Coronary artery (tissue), 2 donors: ENCODE measurements at regions not wholly inside any gene's neighbourhood (a gene's known extent, or its start where the extent isn't known, plus 50 kb on each side); places are given as distances from the start of the nearest gene placed in this dataset.
"Not testable (repeated sequence)": the region's sequence is repeated elsewhere in the genome, so short reads cannot be mapped to it uniquely, and the experiment has no call there.

Source experiments
- DNase-seq: peaks from one replicate; pipeline ENCODE4 v3.0.0-alpha.2; 2017; ENCODE audit warnings: low spot score
- H3K27ac ChIP-seq, 2 donors: fragments of 200-600 bp; sonication (generic); one replicate each; pipeline ENCODE4 v1.5.1; 2016 to 2019
- H3K4me3 ChIP-seq: fragments of 200-600 bp; sonication (generic); 2 replicates; pipeline ENCODE4 v1.5.1; 2016; ENCODE audit warnings: mild to moderate bottlenecking, moderate library complexity
- TF ChIP-seq, protein P1 (sequence below): fragments of 200-600 bp; sonication (generic); IDR thresholded peaks from one replicate; pipeline ENCODE4 v1.5.1; 2019; ENCODE audit warnings: antibody characterized with exemption

DNA sequence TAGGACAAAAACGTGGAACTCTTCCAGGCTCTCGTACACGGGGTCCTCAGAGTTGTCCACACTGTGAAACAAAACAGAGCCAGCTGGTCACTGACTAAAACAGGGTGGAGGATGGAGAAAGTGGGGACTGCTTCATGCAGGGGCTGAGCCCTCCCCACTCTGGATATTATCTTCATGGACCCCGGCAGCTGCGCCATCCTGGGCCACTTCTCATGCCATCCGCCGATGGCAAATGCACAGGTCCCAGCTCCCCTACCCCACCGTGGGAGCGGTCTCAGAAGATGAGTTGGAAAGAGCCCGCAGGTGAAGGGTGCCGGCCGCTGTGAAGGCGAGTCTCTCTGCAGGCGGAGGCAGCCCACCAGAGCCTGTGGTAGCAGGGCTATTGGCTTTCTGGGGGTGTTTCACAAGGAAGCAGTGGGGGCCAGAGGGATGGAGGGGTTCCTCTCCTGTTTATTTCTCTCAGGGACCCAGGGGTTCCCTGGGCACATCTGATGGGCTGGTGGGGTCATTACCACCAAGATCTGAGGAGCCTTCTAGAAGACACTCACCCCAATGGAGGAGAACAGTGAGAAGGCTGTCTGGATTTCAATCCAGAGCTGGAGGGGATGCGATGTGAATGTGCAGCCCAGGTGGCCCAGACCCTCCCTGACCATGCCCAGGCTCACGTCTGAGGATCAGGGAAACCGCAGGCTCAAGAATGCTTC lies 177.3 kb downstream of the KLF13 start:
- TF ChIP-seq, protein P1, sequence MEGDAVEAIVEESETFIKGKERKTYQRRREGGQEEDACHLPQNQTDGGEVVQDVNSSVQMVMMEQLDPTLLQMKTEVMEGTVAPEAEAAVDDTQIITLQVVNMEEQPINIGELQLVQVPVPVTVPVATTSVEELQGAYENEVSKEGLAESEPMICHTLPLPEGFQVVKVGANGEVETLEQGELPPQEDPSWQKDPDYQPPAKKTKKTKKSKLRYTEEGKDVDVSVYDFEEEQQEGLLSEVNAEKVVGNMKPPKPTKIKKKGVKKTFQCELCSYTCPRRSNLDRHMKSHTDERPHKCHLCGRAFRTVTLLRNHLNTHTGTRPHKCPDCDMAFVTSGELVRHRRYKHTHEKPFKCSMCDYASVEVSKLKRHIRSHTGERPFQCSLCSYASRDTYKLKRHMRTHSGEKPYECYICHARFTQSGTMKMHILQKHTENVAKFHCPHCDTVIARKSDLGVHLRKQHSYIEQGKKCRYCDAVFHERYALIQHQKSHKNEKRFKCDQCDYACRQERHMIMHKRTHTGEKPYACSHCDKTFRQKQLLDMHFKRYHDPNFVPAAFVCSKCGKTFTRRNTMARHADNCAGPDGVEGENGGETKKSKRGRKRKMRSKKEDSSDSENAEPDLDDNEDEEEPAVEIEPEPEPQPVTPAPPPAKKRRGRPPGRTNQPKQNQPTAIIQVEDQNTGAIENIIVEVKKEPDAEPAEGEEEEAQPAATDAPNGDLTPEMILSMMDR: no peak
- Histone ChIP-seq H3K27ac (no peak overlapping the region), H3K4me3 (no peak overlapping the region)
- peak; percentile 70 for DNase-seq

DNA sequence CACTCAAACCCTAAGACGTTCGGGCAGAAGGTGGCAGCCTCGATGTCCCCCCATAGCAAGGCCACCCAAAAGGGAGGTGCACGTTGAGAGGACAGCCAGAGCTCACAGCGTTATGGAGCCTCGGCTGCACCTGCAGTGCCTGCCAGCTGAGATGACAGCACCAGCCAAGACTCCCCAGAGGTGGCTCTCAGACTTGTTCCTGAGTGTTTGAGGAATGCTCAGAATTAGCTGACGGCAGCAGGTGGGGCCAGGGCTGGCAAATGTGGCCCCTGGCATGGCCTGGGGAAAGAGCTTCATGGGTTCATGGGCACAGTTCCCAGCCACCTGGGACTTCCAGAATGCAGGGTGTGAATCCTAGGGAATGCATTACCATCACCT lies 177.8 kb downstream of the KLF13 start:
- TF ChIP-seq, protein P1: no peak
- DNase-seq: peak; percentile 64
- Histone ChIP-seq H3K4me3 (no peak overlapping the region), H3K27ac (no peak overlapping the region)

DNA sequence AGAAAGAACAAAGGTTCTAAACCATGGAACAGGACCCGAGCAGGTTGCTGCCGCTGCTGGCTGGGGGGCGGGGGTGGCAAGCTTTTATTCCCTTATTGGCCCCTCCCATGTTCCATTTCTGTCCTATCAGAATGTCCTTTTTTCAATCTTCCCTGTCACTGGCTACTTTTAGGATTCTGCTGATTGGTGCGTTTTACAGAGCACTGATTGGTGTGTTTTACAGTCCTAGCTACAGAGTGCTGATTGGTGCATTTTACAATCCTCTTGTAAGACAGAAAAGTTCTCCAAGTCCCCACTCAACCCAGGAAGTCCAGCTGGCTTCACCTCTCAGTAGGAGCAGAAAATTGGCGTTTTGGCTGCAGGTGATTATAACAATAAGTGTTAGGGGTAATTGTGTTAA lies 180.9 kb downstream of the KLF13 start:
- DNase-seq, H3K4me3 ChIP-seq, H3K27ac ChIP-seq: not testable (repeated sequence)

DNA sequence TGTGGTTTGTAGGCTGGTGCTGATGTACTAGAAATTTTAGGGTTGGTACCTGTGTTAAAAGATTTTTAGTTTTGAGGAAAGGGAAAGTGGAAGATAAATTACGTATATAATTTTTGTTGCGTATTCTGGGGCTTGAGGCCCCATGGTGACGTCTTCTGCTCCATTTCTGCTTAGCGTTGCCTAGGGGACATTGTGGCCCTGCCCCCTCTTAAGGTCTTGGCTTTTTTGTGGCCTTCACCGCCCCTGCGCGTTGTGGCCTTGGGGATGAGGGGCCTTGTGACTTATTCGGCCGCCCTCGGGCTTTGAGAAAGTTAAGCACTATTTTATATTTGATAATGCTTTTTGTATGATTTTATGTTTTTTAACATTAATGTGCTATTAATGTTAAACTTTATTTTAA lies 182.0 kb downstream of the KLF13 start:
- DNase-seq: peak; percentile 41
- Histone ChIP-seq H3K4me3 (no peak overlapping the region), H3K27ac (no peak overlapping the region)
- TF ChIP-seq, protein P1: no peak

DNA sequence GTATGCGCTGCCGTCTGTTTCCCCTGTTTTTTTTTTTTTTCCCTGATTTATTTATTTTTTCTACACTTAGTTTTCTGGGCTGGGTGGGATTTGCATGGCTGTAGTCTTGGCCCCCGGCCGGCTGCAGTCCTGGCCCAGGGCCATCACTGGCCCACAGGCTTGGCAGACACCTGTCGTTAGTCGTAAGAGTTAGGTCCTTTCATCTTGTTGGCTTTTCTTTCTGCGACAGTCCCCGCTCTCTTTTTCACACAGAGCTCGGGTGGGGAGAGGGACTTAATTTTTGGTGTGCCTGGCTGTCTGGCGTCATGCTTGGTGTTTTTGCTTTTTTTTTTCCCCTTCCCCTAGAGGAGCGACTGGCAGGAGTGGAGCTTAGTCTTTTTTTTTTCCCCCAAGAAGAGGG lies 183.4 kb downstream of the KLF13 start:
- TF ChIP-seq, protein P1: no peak
- H3K27ac ChIP-seq: no peak overlapping the region
- DNase-seq: peak; percentile 35
- H3K4me3 ChIP-seq: no peak overlapping the region

DNA sequence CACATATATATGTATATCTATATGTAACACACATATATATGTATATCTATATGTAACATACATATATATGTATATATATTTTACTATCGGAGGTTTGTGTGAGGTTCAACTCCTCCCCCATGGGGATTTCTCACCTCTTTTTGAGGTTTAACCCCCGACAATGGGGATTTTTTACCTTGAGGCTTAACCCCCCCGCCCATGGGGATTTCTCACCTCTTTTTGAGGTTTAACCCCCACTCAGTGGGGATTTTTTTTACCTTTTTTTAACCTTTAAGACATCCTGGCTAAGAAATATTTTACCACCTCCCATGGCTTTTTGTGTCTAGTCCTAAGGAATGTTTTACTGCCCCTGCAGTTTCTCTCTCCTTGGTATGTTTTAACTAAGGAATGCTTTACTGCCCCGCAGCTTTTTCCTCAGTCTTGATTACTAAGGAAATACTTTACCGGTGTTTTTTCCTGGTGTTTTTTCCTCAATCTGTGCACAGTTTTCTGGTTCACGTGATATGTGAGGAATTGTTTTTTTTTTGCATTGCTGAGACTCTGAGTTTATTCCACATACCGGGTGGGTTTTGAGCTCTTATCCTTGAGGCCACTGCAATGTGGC lies 185.2 kb downstream of the KLF13 start:
- TF ChIP-seq, protein P1: no peak
- no peak overlapping the region for H3K27ac ChIP-seq
- DNase-seq: no peak
- H3K4me3 ChIP-seq: no peak overlapping the region

DNA sequence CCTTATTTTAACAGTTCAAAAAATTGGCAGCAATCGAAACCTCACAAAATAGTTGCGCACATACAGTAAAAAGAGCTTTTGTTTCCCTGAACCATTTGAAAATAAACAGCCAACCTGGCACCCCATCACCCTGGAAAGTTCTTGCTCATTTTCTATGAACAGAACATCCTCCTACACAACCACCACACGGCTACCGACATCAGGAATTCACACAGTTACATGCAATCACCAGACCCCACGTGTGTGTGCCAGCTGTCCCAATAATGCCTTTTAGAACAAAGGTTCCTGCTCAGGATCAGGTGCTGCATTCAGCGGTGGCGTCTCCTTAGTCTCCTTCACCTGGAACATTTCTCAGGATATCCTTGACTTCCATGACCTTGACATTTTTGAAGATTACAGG lies 186.5 kb downstream of the KLF13 start:
- Histone ChIP-seq H3K4me3 (no peak overlapping the region), H3K27ac (no peak overlapping the region)
- TF ChIP-seq, protein P1: no peak
- no peak for DNase-seq
